ENCODE measurements at regions not wholly inside any gene's neighbourhood (a gene's known extent, or its start where the extent isn't known, plus 50 kb on each side); places are given as distances from the start of the nearest gene placed in this dataset.

GRCh38 chr7:145193951-145194350 is 358.1 kb upstream of the TPK1 start:
- ChIA-PET CTCF (ENCODE audit: partially characterized antibody) (interaction anchor here (1.2 kb wide), 1 partner anchor 892 kb away, joined by 3 read pairs; no protein-coding TSS in a partner anchor), POLR2A (ENCODE audit: partially characterized antibody) (no interaction called here)
- Histone ChIP-seq H3K4me2 (ENCODE audit: insufficient read depth in 1 of 2, low read depth in 2 of 2, low read length in 2 of 2) (no peak overlapping the region), H3K18ac (ENCODE audit: extremely low read depth, low read length) (no peak overlapping the region), H4K8ac (ENCODE audit: extremely low read depth, insufficient read depth, low read length) (no peak overlapping the region), H3K36me3 (ENCODE audit: control insufficient read depth in 2 of 4, insufficient read depth in 4 of 4, low read length in 3 of 4) (no peaks in the 10 kb centered on the region), H3K79me2 (ENCODE audit: control insufficient read depth in 1 of 2, insufficient read depth in 2 of 2, low read length in 2 of 2) (no peaks in the 10 kb centered on the region), H3K4ac (replicated peaks; ENCODE audit: insufficient read length, low read depth, low read length) (no peak overlapping the region), H3K9me3 (ENCODE audit: insufficient read depth in 2 of 2, low read depth in 1 of 2, low read length in 1 of 2) (peaks cover 0 to 3% of the 10 kb centered on the region in 2 experiments; a peak in 1 of 4 replicates), H3K56ac (replicated peaks; ENCODE audit: insufficient read length, low read depth, low read length) (no peak overlapping the region), H2AK5ac (ENCODE audit: low read depth, low read length) (no peak overlapping the region), H4K5ac (ENCODE audit: insufficient read length, low read depth, low read length) (no peak overlapping the region), H4K91ac (replicated peaks; ENCODE audit: insufficient read length, low read length) (no peak overlapping the region), H2BK120ac (replicated peaks; ENCODE audit: low read depth, low read length) (no peak overlapping the region), H4K20me1 (replicated peaks in 1 of 2; ENCODE audit: control insufficient read depth in 1 of 2, insufficient read depth in 2 of 2, low read length in 2 of 2) (no peaks in the 10 kb centered on the region), H2BK15ac (ENCODE audit: low read length) (no peak overlapping the region), H3K4me1 (replicated peaks in 1 of 4; ENCODE audit: control insufficient read depth in 3 of 4, insufficient read depth in 4 of 4, low read length in 3 of 4) (no peaks in the 10 kb centered on the region), H3K23me2 (ENCODE audit: low read depth, low read length) (no peaks in the 10 kb centered on the region), H2BK5ac (ENCODE audit: low read depth, low read length) (no peak overlapping the region), H2BK12ac (ENCODE audit: low read depth, low read length) (no peak overlapping the region), H3K79me1 (ENCODE audit: low read depth, low read length) (no peaks in the 10 kb centered on the region), H3K9ac (replicated peaks in 1 of 4; ENCODE audit: extremely low read depth in 1 of 4, low read depth in 3 of 4, low read length in 3 of 4) (no peak overlapping the region), H2BK20ac (ENCODE audit: low read length) (no peak overlapping the region), H3K23ac (ENCODE audit: insufficient read length) (no peak overlapping the region), H3K27ac (ENCODE audit: low read depth, low read length) (no peak overlapping the region), H3K4me3 (ENCODE audit: extremely low read depth in 1 of 4, insufficient read depth in 2 of 4, low read depth in 3 of 4, low read length in 4 of 4) (no peak overlapping the region), H2AFZ (ENCODE audit: low read length) (no peak overlapping the region), H3K27me3 (replicated peaks in 1 of 4; ENCODE audit: control insufficient read depth in 3 of 4, extremely low read depth in 1 of 4, insufficient read depth in 3 of 4, low read length in 3 of 4) (no peaks in the 10 kb centered on the region), H3K14ac (ENCODE audit: insufficient read length) (no peak overlapping the region)
- DNase-seq (ENCODE audit: low read depth in 1 of 2, low spot score in 2 of 2) (no peak), FAIRE-seq (no peak)
- TF ChIP-seq KDM4A (IDR thresholded peaks at IDR 0.05; ENCODE audit: low read depth, low read length, severe bottlenecking): no peak
- TF ChIP-seq SP2 (IDR thresholded peaks at IDR 0.05; ENCODE audit: low read length): no peak
- no peak for TF ChIP-seq POU5F1 (IDR thresholded peaks at IDR 0.05; ENCODE audit: low read depth, low read length)
- TF ChIP-seq SUZ12 (IDR thresholded peaks at IDR 0.05; ENCODE audit: low read length): no peak
- no peak for TF ChIP-seq EGR1 (IDR thresholded peaks at IDR 0.05; ENCODE audit: borderline replicate concordance, low read depth, low read length)
- TF ChIP-seq RFX5 (IDR thresholded peaks at IDR 0.05; ENCODE audit: borderline replicate concordance, low read depth, low read length): no peak
- TF ChIP-seq MAX (IDR thresholded peaks at IDR 0.05): no peak
- TF ChIP-seq RNF2 (IDR thresholded peaks at IDR 0.05; ENCODE audit: borderline replicate concordance, low read depth, low read length, missing control alignments, poor library complexity, severe bottlenecking): no peak
- TF ChIP-seq ATF3 (IDR thresholded peaks at IDR 0.05; ENCODE audit: insufficient read depth, low read depth, low read length): no peak
- TF ChIP-seq RAD21 (IDR thresholded peaks at IDR 0.05 in 1 of 2, conservative IDR thresholded peaks at IDR 0.05 in 1 of 2; ENCODE audit: low read depth in 2 of 2, low read length in 2 of 2): no peak
- TF ChIP-seq HDAC2 (IDR thresholded peaks at IDR 0.05; ENCODE audit: borderline replicate concordance in 1 of 2, low read depth in 2 of 2, low read length in 2 of 2): no peak
- 93% methylated on average over 4 of the region's 4 CpGs; no CpG with 5 or more reads in 1 of the 2 experiments for WGBS, 2 experiments (ENCODE audit: extremely low coverage in 1 of 2, insufficient coverage in 1 of 2, insufficient read length in 1 of 2, insufficient replicate concordance in 2 of 2, low coverage in 1 of 2, low lambda C conversion rate in 2 of 2, missing lambda C conversion rate in 1 of 2)
